NCI-H128 (cell line): ENCODE measurements at regions not wholly inside any gene's neighbourhood (a gene's known extent, or its start where the extent isn't known, plus 50 kb on each side); places are given as distances from the start of the nearest gene placed in this dataset.
"Not testable (repeated sequence)": the region's sequence is repeated elsewhere in the genome, so short reads cannot be mapped to it uniquely, and the experiment has no call there.

Source experiments
- DNase-seq: peaks from one replicate; lab custom pipeline; 2025; ENCODE audit not compliant: unreplicated experiment; lab: John Stamatoyannopoulos, UW

DNA sequence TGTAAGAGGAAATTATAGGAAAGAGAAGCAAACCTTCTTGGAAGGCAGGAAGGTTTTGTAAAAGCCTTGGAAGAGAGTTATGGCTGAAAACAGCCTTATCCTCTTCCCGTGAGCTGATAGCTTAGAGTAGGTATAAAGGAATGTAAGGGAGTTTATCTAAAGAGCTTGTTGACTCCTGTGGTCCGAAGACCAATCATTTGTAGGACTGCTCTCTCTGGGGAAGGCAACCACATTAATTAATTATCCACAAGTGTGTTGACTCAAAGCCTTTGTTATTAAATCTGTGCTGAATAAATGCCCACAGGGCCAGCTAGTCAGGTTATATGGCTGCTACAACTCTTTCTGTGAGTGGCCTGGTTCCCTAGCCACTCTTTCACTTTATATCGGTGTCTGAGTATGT lies 452.1 kb upstream of the RASGRP1 start:
- no peak for DNase-seq

DNA sequence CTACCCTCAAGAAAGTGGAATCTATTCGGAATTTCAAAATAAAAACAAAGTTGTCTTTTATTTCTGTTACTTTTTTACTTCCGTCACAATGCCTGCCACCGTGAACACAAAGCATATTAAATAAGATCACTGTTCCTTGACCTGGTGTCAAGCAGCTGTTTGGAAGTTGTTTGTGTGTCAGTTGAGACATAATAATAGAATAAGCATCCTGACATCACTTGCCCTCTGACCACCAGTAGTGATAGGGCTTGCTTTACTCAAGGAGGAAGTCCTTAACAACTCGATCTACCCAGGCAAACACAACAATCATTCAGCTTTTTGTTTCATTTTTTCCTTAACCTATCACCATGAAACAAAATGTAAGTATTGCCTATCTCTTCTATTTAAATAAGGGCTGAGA lies 454.4 kb upstream of the RASGRP1 start:
- DNase-seq, result no peak

DNA sequence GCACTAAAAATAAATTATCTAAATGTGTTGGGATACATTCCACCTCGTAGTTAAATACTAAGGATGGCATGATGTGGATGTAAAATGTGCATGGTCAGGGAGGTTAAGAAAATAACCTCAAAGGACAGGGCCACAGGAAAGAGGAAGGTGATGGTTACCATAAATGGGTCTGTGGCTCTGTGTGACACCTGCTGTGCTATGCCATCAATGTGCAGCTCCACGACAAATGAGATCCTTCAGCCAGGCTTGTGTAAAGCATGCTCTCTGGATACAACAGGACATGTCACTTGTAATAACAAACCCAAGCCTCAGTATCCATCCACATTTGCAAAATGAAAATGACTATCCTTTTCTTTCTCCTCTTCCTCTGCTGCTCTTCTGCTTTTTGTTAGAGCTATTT lies 456.7 kb upstream of the RASGRP1 start:
- no peak for DNase-seq

DNA sequence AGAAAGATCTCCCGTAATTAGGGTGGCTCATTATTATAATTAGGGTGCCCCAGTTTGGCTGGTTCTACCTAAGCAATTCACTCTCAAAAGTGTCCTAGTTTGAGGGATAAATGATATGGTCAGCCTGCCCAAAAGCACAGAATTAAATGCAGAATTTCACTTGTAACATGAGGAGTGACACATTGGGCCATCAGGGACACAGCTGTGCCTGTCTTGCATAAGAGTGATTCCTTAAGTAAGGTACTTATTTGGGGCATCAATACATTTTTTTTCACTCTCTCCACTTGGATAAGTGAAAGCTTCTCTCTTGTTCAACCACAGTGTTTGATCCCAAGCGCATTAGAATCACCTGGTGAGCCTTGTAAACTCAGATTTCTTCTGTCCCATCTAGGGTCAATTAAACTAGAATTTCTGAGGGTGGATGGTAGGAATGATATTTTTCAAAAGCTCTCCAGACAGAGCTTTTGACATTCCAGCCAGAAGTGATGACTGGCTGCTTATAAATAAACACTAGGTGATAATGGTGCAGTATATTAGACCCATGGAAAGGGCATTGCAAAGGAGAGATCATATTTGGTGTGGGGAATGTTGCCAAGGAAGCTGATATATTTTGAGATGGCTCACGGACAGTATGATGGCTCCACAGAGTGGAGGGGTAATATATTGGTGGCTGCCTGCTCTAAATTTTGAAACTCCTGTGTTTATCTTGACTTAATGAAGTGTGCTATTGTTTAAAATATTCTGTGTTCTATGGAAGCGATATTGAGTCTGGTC lies 458.1 kb upstream of the RASGRP1 start:
- DNase-seq, result no peak

DNA sequence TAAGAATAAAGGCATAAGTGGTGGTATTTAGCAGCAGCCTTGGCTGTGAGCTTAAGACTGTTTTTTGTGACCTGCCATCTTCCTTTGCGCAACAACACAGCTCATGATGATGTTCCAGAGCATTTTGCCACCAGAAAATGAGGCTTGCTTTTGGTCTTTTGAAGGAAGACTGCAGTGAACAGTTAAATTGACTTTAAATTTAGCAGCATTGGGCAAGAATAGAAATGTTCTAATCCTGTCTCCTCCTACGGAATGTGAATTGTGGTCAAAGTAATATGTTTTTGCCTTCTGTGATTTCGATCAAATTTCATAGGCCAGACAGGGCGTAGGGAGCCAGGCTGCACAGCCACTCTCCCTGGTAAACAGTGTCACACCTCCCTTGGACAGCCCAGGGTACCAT lies 460.7 kb upstream of the RASGRP1 start:
- DNase-seq, result no peak

DNA sequence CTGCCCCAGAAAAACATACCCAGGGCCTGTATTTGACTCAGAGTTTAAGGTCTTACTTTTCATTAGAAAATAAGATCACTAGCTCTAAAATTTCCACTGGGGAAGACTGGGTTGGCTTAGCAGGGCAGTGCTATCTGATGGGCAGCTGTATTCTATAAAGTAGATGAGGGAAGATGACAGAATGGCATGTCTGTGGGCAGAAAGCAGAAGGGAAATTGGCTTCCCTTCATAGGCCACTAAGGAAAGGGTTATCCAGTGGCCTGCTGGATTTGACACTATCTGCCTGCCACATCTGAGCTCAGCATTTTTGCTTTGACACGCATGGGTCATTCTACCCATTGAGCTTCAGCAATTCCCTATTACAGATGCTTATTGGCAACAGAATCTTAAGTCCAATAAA lies 461.3 kb upstream of the RASGRP1 start:
- no peak for DNase-seq

DNA sequence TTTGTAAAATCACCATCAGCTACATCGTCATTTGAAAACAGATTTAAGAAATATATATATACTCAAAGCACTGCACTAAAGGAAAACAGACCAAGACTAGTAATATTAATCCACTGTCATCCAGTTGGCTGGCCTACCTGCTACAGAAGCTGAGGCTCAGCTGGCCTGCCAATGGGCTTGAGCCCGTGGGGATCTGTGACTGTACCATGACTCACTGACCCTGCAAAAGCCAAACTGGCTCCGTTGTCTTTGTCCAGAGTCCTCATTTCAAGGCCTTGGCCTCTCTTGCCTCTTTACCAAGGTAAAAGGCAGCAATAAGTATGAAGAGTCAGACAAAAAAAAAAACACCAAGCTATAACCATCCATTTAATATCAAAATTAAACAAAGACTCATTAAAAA lies 463.5 kb upstream of the RASGRP1 start:
- no peak for DNase-seq

DNA sequence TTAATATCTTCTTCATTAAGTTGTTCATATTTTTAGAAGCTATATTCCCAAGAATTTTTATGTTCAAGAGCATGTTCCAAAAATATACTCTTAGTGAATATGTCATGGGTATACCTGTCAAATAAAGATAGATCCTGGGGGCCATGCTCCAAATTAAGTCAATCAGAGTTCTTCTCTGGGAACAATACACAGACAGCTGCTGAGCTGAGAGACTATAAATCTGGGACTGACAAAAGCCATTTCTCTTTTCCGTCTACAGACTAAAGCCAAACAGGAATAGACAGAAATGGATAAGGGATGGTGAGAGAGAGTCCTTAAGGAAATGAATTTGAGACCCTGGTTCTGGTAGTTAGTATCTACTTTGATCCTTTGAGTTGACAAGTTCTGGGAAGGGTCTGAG lies 465.1 kb upstream of the RASGRP1 start:
- DNase-seq, result no peak

DNA sequence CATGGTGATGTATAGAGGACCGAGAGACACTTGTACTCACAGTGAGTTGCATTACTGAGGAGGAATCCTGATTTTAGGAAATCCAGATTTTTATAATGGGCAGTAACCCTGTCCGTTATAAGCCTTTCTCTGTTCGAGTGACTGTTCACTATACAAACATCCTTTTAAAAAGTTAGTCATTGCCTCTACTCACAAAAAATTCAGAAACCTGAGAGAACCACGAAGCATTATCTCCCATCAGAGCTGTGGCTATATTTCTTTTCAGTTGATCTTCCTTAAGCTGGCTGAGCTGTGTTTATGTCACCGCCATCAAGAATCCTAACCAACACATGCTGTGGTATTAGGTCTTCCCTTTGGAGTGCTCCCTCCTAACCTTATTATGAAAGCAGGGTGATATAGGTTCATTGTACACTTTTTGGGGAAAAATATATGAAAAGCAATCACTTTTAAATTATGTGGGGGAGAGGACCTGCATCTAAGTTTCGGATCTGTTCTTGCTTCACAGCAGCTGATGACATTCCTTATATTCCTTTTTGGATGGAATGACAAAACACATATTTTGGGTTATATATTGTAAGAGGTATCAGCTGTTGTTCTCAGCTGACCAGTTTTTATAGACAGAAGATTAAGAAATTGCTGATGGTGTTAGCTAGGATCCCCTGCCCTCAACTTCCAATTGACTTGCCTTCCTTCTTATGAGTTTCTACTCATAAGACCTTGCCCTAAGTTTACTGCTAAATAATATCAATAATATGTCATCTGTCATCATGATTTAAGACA lies 465.9 kb upstream of the RASGRP1 start:
- no peak for DNase-seq

DNA sequence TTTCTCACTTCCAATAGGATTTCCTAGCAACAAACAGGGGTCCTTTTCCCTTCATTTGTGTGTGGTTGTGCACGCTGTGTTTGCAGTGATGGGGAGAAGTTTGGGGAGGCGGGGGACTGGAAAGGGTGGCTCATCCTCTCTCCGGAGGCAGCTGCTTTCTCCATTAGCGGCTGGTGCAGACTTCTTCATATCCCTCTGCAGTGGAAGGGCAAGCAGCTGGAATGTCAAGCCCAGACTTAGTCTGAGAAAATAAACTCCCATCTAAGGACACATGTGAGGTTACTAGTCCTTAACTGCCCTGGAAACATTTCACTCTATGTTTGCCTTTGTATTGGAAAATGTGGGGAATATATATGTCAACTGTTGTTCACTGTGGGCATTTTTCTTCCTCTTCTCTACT lies 467.0 kb upstream of the RASGRP1 start:
- DNase-seq, result no peak

DNA sequence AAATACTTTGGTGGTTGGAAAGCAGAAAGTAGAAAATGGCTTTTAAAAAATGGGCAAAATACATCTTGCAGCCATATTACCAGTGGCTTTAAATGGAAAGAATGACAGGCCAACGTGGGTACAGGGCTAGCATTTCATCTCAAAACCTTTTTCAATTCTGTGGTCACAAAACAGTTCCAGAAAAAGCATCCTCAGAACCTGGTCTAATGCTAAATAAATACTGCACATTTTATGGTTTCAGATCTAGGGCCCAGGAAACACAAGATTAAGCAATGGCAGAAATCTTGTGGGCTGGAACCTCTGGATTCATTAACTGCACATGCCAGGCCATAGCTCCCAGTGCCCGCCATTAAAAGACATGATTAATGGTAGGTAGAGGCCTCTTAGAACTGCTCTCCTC lies 470.2 kb upstream of the RASGRP1 start:
- no peak for DNase-seq

DNA sequence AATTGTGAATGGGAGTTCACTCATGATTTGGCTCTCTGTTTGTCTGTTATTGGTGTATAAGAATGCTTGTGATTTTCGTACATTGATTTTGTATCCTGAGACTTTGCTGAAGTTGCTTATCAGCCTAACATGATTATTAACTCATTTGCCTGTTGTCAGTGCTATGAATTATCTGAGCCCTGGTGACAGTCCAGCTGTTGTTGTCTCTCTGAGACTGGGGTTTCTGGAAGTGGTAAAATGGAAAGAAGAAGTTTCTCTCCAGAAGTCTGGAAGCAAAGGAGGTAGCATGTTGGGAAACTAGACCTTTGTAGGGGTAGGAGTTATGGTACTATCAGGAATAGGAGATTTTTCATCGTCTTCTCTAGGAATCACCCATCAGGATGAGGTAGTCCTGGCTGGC lies 473.0 kb upstream of the RASGRP1 start:
- not testable (repeated sequence) for DNase-seq

DNA sequence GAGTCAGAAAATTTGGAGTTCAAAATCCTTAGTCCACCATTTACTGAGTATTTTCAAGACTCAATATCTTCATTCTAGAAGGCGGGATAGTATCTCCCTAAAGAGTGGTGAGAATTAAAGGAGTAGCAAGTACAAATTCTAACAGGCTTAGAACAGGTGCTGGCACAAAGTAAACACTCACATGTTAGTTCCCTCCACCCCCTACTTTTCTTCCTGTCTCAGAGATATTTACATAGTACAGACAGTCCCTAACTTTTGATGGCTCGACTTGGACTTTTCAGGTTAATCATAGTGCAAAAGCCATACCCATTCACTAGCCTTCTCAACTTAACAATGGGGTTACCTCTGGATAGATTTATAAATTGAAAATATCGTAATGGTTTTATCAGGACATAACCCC lies 476.2 kb upstream of the RASGRP1 start:
- DNase-seq, result no peak

DNA sequence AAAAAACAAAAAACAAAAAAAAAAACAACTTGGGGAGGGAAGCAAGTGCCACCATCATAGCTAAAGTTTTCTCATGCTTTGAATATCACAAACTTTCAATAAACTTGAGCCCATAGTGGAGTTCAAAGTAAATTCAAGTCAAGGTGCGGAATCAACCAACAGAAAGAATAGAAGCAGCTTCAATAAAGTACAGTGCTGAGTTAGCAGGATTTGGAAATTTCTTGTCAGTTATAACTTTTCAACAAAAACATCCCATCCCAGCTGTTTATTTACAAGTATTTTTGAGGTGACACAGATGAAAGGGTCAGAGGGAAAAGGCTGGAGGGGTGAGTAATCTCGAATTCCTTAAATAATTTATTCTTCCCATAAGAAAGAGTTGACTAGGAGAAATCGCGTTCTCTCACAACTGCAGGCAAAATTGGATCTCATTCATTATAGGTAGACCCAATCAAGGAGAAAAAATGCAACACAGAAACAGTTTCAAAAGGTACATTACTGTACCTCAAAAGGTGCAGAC lies 477.4 kb upstream of the RASGRP1 start:
- DNase-seq, result no peak

DNA sequence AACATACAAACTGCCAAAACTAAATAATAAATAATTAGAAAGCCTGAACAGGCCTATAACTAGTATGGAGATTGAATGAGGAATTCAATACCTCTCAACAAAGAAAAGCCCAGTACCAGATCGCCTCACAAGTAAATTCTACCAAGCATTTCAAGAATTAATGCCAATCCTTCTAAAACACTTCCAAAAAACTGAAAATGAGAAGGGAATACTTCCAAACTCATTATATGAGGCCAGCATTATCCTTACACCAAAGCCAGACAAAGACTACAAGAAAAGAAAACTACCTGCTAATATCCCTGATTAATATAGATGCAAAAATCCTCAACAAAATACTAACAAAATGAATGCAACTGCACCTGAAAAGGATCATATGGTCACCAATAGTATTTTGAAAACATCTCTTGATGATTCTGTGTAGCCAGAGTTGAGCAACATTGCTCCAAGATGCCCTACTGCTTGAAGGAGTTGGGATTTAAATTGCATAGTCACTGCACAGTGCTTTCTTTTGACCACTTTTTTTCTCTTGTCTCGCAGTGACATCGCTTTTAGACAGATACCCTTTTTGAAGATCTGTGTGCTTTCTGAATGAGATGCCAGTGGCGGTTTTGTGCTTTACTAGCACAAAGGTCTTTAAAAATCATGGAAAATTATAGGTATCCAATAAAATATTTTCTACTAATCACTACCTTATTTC lies 487.2 kb upstream of the RASGRP1 start:
- DNase-seq, result no peak

DNA sequence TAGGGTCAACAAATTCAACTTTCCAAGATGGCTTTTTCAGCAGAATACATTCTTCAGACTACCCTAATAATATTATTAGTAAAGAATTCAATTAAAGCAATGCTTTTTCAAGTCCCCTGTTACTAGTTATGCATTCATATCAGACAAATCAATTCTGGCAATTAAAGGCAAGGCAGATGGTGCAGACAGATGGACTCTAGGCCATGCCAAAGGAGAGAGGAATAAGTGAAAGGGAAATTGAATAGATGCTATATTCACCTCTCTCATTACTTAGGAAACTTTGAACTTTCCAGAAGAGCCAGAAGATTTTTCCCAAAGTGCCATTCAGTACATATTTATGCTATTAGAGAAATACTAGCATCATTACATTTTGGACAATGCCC lies 487.7 kb upstream of the RASGRP1 start:
- DNase-seq, result no peak

DNA sequence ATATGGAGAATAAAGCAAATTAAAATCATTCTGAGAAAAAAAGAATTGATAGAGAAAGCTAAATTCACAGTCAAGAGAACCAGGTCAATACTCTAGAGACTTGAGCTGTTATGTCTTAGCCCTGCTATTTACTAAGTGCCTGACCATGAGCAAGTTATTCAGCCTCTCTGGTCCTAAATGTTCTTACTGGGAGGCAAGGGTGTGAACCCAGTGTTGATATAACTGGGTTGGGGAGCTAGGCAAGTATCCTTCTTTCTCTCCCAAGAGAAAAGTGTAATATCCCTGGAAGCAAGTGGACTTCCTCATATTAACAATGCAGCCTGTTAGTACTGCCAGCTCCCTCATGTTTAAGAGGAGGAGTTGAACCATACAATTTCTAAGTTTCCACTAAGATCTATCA lies 488.9 kb upstream of the RASGRP1 start:
- no peak for DNase-seq

DNA sequence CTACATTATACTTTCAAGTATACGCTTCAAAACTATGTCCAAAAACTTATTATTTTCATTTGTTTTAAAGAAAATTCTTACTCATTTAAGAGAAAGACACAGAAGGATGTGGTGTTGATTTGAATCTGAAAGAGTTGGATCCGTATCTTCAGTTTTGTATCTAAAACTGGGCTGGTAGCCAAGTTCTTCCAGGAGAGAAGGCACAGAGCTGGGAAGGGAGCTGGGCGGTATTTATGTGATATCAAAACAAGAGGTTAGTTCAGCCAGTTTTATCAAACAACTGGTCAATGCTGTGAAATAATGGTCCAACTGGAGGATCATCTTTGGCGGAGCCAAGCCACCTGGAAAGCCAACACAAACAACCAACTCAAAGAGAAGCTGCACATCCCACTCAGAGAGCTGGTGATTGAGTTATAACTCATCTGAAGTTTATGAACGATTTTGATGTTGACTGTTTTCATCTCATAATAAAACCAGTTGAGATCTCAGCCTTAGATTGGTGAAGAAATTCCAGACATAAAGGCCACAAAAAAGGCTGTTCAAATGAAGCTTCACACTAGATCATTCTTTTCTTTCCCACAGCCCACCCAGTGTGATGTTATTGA lies 489.6 kb upstream of the RASGRP1 start:
- DNase-seq, result no peak

DNA sequence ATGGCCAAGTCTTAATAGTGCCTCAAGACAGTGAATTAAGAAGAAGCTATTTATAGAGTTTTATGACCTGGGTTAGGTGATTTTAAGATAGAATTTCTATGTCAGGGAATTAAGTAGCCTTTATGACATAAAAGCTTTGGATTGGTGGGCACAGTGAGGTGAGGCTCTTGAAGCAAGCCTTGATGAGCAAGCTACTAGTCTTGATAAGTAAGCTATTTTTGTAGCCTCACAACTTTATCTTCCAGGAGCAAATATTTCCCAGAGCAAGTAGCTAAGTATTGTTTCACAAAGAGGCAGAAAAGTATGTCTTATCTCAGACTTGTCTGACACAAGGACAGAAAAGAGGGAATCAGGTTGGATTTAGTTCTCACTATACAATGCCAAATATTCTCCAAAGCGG lies 491.7 kb upstream of the RASGRP1 start:
- DNase-seq, result no peak

DNA sequence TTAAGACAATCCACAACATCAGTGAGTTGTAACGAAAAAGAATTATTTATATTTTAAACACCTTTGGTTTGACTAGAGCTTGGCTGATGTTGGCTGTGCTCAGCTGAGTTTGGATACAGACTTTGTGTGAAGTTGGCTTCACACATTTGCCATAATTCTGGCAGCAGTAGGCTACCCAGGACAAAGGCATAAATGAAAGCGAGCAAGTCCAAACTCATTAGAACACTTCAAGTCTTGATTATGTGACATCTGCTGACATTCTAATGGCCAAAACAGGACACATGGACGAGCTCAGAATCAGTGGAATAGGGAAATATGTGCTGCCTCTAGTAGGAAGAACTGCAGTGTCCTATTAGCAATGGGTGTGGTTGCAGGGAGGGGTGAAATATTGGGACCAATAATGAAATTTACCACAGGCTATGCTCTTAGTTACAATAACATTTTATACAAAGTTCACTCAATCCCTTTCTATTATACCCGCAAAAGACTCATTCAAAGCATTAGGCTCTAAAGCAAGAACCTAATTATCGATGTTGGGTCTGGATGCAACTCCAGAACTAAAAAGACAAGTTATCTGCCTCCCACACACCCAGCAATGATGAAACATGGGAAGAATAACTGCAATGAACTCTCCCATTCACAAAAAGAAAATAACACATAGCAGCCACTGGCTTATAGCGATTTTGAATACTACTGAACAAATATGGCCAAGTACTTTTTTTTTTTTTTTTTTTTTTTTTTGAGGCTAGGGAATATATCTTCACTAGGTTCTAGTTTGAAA lies 493.9 kb upstream of the RASGRP1 start:
- no peak for DNase-seq

DNA sequence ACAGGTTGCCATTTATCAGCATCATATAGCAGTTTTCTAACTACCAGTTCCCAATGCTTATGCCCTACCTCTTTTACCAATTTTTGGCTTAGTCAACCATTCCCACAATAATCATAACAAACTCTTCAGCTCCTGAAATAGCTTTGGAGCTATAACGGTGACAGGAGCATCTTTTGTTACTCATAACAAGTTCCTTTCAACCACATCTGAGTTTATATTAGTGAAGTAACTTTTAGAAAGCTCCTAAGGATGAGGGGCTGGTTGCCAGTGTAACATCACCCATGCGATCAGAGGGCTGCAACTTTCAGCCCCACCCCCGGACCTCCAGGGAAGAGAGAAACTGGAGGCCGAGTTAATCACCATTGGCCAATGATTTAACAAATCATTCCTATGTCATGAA lies 495.3 kb upstream of the RASGRP1 start:
- no peak for DNase-seq
